ENCODE measurements at regions not wholly inside any gene's neighbourhood (a gene's known extent, or its start where the extent isn't known, plus 50 kb on each side); places are given as distances from the start of the nearest gene placed in this dataset.
"Not testable (repeated sequence)": the region's sequence is repeated elsewhere in the genome, so short reads cannot be mapped to it uniquely, and the experiment has no call there.

DNA sequence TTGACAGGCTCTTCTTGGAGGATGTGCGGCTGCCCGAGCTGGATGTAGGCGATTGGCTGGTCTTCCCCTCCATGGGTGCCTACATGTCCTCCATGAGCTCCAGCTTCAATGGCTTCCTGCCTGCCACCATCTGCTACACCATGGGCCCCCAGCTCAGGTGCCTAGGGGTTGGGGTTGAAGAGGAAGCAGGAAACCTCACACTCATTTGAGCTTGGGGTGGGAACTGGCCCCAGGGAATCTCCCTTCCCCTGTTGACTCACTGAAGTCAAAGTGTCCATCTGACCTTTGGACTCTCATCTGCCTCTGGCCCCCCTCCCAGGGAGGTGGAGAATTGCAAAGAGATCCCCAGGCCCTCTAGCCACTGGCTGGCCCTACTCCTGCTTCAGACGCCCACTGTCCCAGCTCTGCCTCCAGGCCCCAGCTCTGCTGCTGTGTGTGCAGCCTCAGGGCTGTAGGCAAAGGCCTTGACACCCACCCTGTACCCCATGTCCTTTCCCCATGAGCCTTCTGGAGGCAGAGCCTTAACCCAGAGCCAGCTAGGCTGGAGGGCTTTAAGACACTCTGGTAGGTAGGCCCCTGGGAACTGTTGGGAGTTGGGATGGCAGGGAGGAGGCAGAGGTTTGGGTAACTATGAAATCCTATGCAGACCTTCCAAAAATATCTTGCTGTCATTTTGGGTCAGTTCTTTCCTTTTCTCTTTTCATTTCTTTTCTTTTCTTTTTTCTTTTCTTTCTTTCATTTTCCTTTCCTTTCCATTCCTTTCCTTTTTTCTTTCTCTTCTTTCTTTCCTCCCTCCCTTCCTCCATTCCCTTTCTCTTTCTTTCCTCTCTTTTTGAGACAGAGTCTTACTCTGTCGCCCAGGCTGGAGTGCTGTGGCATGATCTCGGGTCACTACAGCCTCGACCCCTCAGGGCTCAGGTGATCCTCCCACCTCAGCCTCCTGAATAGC lies 66.9 kb upstream of the TINAGL1 start:
- no peak for ATAC-seq
- intact Hi-C loops (cut with DNase I): no loop called here
- DNase-seq (ENCODE audit: low spot score): no peak

GRCh38 chr1:31510304-31510703 lies 66.0 kb upstream of the TINAGL1 start:
- ATAC-seq (no peak), DNase-seq (ENCODE audit: low spot score) (no peak)
- intact Hi-C loops (cut with DNase I): no loop called here

DNA sequence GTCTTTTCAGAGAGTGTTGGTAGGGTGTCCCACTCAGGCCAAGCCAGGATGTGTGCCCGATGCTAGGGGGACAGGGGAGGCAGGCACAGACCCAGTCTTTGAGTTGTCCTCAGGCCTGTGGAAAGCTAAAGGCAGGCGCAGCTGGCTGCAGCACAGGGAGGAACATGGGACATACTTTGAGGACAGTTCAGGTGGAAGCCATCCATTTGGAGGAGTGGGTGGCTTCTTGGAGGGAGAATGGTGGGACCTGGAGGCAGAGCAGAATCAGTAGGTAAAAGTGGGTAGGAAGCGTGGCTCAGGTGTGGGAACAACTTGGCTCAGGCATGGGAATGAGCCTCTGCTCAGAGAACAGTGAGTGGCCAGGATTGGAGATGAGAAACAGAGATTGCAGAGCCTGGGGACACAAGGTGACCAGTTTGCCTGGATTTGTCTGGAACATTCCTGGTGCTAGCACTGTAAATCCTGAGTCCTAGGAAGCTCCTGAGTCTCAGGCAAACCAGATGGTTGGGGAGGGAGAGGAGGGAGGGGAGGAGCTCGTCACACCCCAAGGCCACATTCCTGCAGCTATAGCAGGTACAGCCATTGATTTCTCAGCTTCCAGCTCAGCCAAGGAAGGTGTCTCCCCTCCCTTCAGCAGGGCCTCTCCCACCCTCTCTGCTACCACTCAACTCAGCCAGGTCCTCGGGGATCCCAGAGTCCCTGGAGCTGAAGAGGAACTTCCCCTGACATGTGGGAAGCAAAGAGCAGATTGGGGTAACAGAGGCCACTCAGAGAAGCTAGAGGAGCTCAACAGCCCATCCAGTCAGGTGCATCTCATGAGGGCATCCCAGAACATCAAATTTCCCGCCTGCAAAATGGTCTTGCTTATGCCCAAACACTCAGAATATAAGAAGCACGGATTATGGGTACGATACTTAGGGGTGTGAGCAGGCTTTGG lies 65.2 kb upstream of the TINAGL1 start:
- intact Hi-C loops (cut with DNase I): no loop called here
- ATAC-seq (no peak), DNase-seq (ENCODE audit: low spot score) (no peak)

DNA sequence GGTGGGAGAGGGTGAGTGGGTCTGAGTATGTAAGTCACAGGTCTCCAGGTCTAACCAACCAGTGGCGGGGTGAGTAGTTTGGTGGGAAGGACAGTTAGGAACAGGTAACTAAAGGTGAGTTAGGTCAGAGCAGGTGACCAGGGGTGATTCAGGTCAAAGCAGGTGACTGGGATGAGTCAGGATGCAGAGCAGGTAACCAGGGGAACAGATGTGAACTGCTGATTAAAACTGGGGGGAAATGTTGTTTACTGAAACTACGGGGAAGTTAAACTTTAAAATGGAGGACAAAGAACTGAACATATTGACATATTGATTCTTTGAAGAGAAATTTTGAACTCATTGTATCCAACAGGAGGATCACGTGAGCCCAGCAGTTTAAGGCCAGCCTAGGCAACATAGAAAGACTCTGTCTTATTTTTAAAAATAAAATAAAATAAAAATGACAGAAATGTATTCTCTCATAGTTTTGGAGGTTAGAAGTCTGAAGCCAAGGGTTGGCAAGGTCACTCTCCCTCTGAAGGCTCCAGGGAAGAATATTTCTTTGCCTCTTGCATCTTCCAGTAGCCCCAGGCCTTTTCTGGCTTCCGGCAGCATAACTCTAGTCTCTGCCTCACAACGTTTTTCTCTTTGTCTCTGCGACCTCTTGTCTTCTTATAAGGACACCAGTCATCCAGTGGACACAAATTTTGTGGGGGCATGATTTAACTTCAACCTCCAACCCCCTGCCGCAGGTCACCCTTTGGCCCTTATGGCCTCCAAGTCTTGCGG lies 64.3 kb upstream of the TINAGL1 start:
- ATAC-seq (no peak), DNase-seq (ENCODE audit: low spot score) (no peak)
- intact Hi-C loops (cut with DNase I): no loop called here

DNA sequence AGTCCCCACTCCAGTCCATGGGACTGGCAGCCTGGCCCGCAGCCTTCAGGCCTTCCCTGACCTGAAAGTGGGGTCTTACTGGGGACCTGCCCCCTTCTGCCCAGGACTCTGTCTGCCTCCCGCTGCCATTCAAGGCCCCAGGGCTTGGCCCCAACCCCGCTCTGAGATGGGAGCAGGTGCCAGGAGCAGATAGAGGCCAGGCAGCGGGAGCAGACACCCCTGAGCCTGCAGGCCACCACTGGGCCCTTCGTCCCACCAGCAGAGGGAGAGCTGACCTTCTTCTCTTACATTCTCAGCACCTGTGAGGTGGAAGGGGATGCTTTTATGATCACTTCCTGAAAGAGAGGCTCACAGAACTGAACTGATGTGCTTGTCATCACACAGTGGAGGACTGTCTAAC lies 62.2 kb upstream of the TINAGL1 start:
- intact Hi-C loops (cut with DNase I): no loop called here
- no peak for ATAC-seq

GRCh38 chr1:31515056-31515775 lies 61.1 kb upstream of the TINAGL1 start:
- intact Hi-C loops (cut with DNase I): no loop called here
- DNase-seq (ENCODE audit: low spot score) (no peak), ATAC-seq (peak; percentile 15)

More for the DNA sequence above, 62.2 kb upstream of the TINAGL1 start:
- DNase-seq (ENCODE audit: low spot score): no peak

GRCh38 chr1:31515936-31516335 lies 60.4 kb upstream of the TINAGL1 start:
- ATAC-seq: no peak
- DNase-seq (ENCODE audit: low spot score): no peak
- intact Hi-C loops (cut with DNase I): no loop called here

- ATAC-seq: no peak
- intact Hi-C loops (cut with DNase I): no loop called here
- DNase-seq (ENCODE audit: low spot score): no peak
These were observed 59.0 kb upstream of the TINAGL1 start for GRCh38 chr1:31517301-31517700.

DNA sequence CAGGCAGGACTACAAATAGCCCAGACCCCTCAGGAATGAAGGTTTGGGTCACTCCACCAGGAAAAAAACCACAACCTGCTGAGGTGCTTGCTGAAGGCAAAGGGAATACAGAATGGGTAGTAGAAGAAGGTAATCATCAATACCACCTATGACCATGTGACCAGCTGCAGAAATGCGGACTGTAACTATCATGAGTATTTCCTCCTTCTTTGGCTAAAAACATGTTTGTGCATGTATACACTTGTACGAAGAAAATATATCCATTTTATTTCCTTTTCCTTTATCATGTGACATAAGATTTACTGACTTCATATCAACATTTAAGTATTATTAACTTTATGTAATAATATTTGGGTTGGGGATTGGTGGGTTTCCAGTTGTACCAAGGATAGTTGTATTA lies 58.3 kb upstream of the TINAGL1 start:
- ATAC-seq; DNase-seq (ENCODE audit: low spot score); intact Hi-C loops (cut with DNase I): not testable (repeated sequence)

- intact Hi-C loops (cut with DNase I): no loop called here
- ATAC-seq: no peak
- no peak for DNase-seq (ENCODE audit: low spot score)
These were observed 54.4 kb upstream of the TINAGL1 start for GRCh38 chr1:31521761-31522555.

- no peak for DNase-seq (ENCODE audit: low spot score)
- ATAC-seq: no peak
- intact Hi-C loops (cut with DNase I): no loop called here
These were observed 53.8 kb upstream of the TINAGL1 start for GRCh38 chr1:31522556-31522845.

GRCh38 chr1:31523012-31523411 lies 53.3 kb upstream of the TINAGL1 start:
- no peak for ATAC-seq
- DNase-seq (ENCODE audit: low spot score): no peak
- intact Hi-C loops (cut with DNase I): no loop called here

- intact Hi-C loops (cut with DNase I): no loop called here
- ATAC-seq: peak; percentile 48
These were observed 52.5 kb upstream of the TINAGL1 start for GRCh38 chr1:31523769-31524168.

DNA sequence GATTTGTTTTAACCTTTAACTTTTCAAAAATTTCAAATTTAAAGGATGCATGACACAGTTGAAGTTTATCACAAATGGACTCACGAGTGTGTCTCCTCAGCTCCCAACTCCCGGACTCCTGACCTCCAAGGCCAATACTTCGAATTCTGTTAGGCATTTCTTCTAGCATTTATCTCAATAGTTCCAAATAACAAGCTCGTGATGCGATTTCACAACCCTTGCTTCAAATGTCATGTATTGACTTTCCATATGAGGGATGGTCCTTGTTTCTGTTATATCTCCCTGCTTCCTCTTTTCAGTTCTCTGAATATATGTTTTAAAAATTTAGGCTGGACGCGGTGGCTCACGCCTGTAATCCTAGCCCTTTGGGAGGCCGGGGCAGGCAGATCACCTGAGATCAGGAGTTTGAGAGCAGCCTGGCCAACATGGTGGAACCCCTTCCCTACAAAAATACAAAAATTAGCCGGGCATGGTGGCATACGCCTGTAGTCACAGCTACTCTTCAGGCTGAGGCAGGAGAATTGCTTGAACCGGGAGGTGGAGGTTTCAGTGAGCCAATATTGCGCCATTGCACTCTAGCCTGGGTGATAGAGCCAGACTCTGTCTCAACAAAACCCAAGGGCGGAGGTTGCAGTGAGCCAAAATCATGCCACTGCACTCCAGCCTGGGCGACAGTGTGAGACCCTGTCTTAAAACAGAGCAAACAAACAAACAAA lies 52.0 kb upstream of the TINAGL1 start:
- DNase-seq (ENCODE audit: low spot score): no peak
- intact Hi-C loops (cut with DNase I): no loop called here
- no peak for ATAC-seq

More at GRCh38 chr1:31523769-31524168, 52.5 kb upstream of the TINAGL1 start:
- no peak for DNase-seq (ENCODE audit: low spot score)

Data from sciatic nerve (tissue), 2 donors.